GM18508 (cell line): ENCODE measurements at regions not wholly inside any gene's neighbourhood (a gene's known extent, or its start where the extent isn't known, plus 50 kb on each side); places are given as distances from the start of the nearest gene placed in this dataset.
A peak's percentile ranks its signal among the peaks of the same experiment; 100 is the strongest.

ENCODE experiments used
- ATAC-seq: cut with Tn5 transposase; IDR thresholded peaks from one replicate; pipeline ENCODE4 v1.9.1; 2021; ENCODE audit warnings: moderate number of reproducible peaks; ENCODE audit not compliant: insufficient read depth, unreplicated experiment

DNA sequence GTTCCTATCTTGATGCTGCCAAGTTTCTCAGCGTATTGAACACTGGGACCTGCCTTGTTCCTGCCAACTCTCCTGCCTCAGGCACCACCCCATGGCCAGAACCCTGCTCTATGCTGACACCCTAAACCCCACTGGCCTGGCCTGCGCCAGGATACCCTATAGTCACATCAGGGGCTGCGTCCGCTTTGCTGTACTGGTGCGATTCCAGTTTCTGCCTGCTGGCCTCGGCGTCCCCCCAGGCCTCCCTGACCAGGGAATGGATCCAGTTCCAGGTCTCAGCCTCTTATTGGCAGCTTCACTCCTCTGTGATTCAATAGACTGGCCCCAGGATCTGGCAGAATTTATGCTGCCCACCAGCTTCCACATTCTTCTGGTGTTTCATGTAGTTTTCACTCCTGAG, 55.0 kb downstream of the GPR6 start:
- ATAC-seq, result no peak

GRCh38 chr6:110033749-110034666, 55.9 kb downstream of the GPR6 start:
- ATAC-seq, result no peak

- ATAC-seq, result no peak
Observed at GRCh38 chr6:110034667-110035036, 56.5 kb downstream of the GPR6 start.

DNA sequence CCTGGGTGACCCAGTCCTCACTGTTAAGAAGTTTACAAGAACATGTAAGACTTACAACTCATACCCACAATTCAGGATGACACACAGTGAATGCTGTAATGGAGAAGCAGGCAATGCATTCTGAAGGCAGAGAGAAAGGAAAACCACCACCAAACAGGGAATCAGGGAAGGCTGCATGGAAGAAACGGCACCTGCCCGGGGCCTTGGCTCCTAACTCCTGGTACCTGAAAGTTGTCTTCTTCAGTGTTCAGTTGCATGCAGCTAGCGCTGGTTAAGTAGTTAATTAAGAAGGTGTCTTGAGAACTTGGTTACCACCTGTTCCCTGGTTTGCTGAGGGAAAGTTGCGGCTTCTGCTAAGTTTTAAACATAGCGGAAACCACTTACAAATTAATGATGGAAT, 57.2 kb downstream of the GPR6 start:
- ATAC-seq, result no peak

- ATAC-seq, result no peak
Observed at GRCh38 chr6:110036408-110037302, 58.5 kb downstream of the GPR6 start.

- ATAC-seq, result no peak
Observed at GRCh38 chr6:110037726-110038295, 59.7 kb downstream of the GPR6 start.

DNA sequence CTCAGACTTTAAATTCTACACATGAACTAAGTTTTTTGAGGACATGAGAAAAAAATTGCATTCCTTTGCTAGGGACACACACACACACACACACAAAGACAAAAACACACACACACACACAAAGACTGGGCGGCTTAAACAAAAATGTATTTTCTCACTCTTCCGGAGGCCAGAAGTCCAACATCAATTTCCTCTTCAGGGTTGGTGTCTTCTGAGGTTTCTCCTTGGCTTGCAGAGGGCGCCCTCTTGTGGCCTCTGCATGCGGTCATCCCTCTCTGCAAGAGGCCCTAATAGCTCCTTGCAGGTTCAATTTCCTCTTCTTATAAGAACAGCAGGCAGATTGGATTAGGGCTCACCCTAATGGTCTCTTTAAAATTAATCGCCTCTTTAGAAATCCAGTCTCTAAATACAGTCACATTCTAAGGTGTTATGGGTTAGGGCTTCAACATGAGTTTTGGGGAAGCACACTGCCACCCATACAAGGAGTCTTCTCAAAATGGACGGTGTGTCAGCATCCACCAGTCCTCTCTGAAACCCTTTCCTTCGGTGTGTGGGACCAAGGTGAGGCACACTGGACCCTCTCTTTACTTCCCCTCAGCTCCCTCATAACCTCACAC, 61.4 kb downstream of the GPR6 start:
- peak; percentile 62 for ATAC-seq

- peak; percentile 34 for ATAC-seq
Observed at GRCh38 chr6:110039981-110040383, 61.9 kb downstream of the GPR6 start.

DNA sequence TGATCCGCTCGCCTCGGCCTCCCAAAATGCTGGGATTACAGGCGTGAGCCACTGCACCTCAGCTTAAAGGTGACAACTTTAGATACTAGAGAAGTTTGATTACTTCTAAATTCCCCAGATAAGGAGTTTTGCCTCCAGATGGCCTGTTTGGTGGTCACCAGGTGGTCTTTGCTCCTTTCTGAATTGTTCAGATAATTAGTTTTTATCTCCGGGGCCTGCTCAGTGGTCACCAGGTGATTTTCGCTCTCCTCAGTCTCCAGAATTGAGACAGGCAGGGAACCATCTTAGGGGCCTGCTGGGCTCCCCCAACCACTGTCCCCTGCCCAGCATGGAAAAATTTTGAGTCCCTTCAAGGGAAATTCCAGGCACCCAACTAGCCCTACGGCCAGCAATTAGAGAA, 62.6 kb downstream of the GPR6 start:
- no peak for ATAC-seq

GRCh38 chr6:110041126-110041525, 63.0 kb downstream of the GPR6 start:
- no peak for ATAC-seq

GRCh38 chr6:110041830-110042229, 63.7 kb downstream of the GPR6 start:
- no peak for ATAC-seq

DNA sequence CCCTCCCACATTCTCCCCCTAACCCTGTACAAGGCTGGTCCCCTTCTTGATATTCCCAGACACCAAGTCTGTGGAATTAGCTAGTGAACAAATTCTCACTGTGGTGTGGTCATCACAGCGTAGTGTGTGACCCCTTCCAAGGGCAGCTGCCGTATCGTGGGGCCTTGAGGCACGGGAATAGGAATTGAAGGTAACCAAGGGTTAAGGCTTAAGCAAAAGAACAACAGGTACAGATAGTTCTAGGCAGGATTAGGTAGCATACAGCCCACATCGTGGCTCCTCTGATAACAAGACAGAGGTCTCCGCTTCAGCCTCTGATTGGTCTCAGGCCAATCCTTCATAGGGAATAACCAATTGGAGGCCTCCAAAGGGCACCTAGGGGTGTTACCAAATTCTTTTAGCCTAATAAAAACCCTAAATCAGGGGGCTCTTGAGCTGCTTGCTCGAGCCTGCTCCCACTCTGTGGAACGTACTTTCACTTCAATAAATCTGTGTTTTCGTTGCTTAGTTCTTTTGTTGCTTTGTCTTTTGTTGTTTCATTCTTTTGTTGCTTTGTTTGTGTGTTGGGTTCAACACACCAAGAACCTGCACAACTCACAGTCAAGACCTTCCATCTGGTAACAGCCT, 64.7 kb downstream of the GPR6 start:
- ATAC-seq, result no peak

DNA sequence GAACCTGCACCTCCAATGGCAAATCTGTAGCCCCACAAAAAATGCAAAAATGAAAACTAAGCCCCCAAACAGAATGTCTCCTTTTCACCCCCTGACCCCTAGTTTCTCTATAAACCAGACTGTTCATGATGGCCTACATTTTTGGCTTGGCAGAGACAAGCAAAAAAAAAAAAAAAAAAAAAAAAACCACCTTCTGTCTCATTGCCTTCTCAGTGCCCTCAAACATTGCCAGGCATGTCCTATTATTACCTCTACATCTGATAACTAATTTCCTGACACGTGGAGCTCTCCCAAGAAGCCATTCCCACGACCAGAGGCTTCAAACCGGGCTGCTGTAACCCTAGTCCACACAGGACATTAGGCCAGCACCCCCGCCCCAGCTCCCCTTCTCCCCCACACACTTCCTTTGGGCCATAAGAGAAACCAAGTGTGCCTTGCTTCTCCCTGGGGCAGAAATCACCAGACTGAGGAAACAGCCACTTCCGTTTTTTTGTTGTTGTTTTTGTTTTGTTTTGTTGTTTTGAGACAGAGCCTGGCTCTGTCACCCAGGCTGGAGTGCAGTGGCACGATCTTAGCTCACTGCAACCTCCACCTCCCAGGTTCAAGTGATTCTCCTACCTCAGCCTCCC, 65.4 kb downstream of the GPR6 start:
- ATAC-seq, result no peak

GRCh38 chr6:110044096-110044495, 66.0 kb downstream of the GPR6 start:
- ATAC-seq, result no peak

DNA sequence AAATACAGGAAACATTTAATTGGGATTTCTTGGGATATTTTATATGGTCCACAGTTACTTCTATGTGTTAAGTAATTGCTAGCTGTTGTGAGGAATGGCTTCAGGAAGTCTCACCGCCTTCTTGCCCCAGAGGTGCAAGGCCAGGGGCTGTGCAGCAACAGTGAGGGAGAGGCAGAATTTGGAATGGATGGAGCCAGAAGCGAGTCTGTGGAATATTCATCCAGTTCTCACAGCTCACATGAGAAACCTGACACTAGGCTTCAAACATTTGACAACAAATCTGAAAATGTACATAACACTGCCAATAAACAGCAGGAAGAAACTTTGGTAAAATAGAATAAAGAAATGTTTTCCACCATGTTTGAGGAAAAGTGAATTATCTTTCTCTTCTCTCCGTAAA, 66.5 kb downstream of the GPR6 start:
- no peak for ATAC-seq

DNA sequence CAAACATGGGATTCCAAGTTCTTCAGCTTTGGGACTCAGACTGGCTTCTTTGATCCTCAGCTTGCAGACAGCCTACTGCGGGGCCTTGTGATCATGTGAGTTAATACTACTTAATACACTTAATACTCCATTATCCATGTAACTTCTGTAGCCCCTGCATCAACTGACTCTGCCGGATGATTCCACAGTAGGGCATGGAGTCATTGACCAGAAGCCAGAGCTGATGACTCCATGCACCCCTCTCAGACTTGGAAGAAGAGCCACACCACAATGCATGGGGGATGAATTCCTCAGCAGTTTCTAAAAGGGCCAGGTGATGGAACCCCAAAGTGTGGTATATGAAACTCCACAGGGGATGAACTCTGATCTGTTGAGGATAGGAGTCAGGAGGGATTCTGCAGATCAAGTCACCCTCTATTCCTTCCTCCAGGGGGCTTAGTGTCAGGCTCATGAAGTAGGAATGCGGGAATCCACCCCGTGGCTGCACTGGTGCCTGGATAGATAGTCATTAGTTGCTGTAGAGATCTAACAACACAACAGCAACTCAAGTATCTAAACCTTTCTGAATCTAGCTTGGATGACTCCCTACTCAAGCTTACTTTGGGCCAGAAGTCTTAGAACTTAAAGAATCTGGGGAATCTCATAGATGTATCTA, 70.2 kb downstream of the GPR6 start:
- no peak for ATAC-seq

DNA sequence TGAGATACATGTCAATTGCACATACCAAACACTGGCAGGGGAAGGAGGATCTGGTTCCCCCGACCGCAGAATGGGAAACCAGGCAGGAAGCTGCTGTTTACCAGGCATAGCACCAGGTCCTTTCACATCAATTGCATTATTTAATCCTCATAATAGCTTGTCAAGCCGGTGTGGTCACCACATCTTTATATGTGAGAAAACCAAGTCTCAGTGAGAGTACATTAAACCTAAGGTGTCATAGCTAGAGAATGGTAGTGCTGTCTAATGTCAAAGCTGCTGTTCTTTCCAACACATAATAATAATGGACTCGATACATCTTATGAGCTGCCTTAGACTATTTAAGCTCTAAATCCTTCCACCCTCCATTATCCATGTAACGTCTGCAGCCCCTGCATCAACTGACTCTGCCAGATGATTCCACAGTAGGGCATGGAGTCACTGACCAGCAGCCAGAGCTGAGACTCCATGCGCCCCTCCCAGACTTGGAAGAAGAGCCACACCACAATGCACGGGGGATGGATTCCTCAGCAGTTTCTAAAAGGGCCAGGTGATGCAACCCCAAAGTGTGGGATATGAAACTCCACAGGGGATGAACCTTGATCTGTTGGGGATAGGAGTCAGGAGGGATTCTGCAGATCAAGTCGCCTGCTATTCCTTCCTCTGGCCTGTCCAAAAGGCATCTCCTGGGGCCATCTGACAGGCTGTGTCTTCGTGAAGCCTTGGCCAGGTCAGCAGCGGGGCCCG, 71.8 kb downstream of the GPR6 start:
- ATAC-seq, result no peak
